Kidney capillary endothelial cell (primary cell): ENCODE measurements at regions not wholly inside any gene's neighbourhood (a gene's known extent, or its start where the extent isn't known, plus 50 kb on each side); places are given as distances from the start of the nearest gene placed in this dataset.
A peak's percentile ranks its signal among the peaks of the same experiment; 100 is the strongest.
"Not testable (repeated sequence)": the region's sequence is repeated elsewhere in the genome, so short reads cannot be mapped to it uniquely, and the experiment has no call there.

Experiments used
- DNase-seq: peaks from one replicate; pipeline ENCODE4 v3.0.0-alpha.2; 2018; ENCODE audit warnings: low spot score

- DNase-seq: no peak
Measured at GRCh38 chr9:1554081-1555035, 460.8 kb upstream of the SMARCA2 start.

DNA sequence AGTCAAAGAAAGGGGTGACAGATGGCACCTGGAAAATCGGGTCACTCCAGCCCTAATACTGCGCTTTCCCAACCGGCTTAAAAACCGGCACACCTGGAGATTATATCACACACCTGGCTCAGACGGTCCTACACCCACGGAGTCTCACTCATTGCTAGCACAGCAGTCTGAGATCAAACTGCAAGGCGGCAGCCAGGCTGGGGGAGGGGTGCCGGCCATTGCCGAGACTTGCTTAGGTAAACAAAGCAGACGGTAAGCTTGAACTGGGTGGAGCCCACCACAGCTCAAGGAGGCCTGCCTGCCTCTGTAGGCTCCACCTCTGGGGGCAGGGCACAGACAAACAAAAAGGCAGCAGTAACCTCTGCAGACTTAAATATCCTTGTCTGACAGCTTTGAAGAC lies 456.5 kb upstream of the SMARCA2 start:
- not testable (repeated sequence) for DNase-seq

- no peak for DNase-seq
Measured at GRCh38 chr9:1575939-1576338, 439.2 kb upstream of the SMARCA2 start.

DNA sequence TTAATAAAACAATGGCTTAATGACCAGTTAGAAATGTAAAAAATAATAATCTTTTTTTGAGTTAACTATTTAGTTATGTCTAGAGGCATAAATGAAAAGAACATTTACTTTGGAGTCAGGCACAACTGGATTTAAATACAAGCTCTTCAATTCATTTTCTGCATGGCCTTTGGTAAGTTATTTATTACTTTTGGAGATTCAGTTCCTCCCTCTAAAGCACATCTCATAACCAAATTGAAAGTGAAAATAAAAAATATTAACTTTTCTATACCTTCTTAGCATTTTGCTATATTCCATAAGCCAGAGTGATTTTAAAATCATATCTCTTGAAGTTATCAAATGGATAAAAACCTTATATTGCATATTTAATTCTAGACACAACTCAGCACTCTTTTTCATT lies 434.9 kb upstream of the SMARCA2 start:
- DNase-seq: no peak

- no peak for DNase-seq
Measured at GRCh38 chr9:1581926-1582325, 433.2 kb upstream of the SMARCA2 start.

DNA sequence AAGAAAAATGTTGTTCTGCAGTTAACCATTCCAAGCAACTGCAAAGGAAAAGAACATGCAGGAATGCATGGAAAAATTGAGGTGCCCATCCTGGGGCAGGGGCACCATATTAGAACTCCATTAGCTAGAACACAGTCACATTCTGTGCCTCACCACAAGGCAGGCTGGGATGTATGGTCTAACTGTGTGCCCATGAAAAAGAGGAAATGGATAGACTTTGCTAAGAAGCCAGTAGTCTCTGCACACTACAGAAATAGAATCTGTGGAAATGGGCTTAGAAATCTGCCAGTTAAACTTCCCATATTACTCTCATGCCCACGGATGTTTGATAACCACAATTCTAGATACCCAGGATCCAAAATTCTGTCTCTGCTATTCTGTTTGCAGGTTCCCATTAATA lies 423.8 kb upstream of the SMARCA2 start:
- no peak for DNase-seq

DNA sequence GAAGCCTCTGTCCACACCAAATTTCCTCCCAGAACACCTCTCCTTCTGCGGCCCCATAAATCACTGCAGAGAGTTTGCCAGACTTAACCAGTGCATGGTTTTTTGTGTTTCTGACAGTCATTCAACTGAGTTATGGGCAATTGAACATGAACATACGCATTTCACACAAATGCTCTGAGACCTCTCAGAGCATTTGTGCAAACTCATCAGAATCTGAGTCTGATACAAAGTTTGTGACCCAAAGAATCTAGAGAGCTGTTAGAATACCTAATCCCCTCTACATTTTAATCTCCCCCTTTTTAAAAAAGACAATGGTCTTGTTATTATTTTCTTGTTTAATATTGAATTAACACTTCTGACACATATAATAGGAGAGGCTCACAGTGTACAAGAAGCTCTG lies 416.9 kb upstream of the SMARCA2 start:
- no peak for DNase-seq

GRCh38 chr9:1599961-1600360 lies 415.2 kb upstream of the SMARCA2 start:
- DNase-seq: no peak

DNA sequence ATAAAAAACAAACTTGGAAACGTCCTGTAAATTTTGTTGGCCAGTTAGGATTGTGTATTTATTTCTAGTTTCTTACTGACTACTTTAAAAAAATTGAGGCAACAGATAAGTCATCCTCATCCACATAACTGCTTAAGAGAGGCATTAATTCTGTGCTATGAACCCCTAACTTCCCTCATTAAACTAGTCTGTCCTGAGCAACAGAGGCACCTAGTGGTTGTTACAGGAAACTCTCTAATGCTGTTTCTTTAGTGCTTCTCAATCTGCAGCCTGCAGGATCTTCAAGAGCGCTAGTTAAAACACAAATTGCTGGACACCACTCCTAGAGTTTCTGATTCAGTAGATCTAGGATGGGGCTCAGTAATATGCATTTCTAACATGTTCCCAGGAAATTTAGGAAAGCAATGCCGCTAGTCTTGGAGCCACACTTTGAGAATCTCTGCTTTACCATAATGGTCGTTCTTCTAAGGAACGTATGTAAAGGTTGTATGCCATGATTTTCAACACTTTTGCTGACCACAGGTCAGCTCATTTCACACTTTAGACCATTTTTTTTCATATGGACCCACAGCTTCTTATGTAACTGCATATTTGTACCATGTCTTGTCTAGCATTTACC lies 410.1 kb upstream of the SMARCA2 start:
- DNase-seq: peak; percentile 39

DNA sequence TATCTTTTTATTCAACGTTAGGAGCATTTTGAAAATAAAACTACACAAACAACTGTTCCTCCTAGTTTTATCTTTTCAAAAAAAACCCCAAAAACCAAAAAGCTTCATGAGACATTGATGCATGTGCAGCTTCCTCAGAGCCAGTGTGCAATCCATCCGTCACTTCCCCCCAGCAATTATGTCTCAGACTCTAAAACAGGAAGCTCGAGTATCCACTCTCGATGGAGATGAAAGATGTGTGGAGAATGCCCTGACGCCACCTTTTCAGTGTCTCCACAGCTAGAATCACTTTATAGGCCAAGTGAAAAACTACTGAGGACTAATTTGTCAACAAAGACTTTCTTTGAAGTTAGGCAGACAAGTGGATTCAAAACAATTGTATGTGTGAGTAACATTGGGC lies 408.9 kb upstream of the SMARCA2 start:
- peak; percentile 61 for DNase-seq

DNA sequence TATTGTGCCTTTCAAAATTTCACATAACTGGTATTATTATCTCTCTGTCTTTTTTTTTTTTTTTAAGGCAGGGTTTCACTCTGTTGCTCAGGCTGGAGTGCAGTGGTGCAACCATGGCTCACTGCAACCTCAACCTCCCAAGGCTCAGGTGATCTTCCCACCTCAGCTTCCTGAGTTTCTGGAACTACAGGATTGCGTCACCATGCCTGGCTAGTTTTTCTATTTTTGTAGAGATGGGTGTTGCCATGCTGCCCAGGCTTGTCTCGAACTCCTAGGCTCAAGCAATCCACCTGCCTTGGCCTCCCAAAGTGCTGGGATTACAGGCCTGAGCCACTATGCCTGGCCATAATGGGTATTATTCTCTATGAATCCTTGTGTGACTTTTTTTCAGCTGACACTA lies 402.3 kb upstream of the SMARCA2 start:
- no peak for DNase-seq

GRCh38 chr9:1617419-1617818 lies 397.7 kb upstream of the SMARCA2 start:
- DNase-seq: no peak

GRCh38 chr9:1619915-1620710 lies 395.0 kb upstream of the SMARCA2 start:
- no peak for DNase-seq

DNA sequence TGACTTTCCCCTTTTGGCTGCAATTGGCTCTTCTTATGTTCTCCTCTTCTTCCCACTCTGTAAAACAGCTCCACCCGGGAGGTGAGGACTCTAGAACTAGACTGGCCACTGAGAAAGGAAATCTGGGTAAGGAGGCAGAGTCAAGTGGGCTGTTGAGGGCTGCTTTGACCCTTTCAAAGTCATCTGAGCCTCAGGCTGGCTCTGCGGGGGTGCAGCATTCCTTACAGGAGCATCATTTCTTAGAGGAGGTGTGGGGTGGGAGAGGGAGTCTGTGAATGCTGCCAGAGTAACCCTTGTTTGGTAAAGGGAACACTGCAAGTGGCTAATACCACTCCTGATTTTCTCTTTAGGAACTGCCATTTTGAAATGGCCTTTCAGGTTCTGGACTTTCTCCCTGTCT lies 377.7 kb upstream of the SMARCA2 start:
- DNase-seq: no peak

DNA sequence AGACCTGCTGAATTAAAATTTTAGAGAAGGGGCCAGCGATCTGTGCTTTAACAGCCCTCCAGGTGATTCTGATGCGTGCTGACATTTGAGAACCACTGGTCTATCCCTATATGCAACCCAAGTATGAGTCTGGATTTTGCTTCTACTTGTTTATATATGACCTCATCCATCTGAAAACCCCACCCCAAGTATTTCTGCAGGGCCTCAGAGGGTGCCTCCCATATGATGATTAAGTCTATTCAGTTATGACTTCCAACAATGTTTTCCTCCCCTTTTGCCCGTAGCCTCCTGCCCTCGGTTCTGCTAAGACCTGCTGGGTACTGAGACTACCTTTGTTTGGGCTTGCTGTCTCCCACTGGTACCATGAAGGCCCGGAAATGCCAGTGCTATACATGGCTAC lies 376.0 kb upstream of the SMARCA2 start:
- no peak for DNase-seq

GRCh38 chr9:1647776-1648175 lies 367.4 kb upstream of the SMARCA2 start:
- DNase-seq: no peak

GRCh38 chr9:1653282-1653681 lies 361.9 kb upstream of the SMARCA2 start:
- no peak for DNase-seq

- DNase-seq: no peak
Measured at GRCh38 chr9:1658661-1659362, 356.3 kb upstream of the SMARCA2 start.

GRCh38 chr9:1659363-1659690 lies 355.8 kb upstream of the SMARCA2 start:
- no peak for DNase-seq

- no peak for DNase-seq
Measured at GRCh38 chr9:1668441-1668840, 346.7 kb upstream of the SMARCA2 start.

DNA sequence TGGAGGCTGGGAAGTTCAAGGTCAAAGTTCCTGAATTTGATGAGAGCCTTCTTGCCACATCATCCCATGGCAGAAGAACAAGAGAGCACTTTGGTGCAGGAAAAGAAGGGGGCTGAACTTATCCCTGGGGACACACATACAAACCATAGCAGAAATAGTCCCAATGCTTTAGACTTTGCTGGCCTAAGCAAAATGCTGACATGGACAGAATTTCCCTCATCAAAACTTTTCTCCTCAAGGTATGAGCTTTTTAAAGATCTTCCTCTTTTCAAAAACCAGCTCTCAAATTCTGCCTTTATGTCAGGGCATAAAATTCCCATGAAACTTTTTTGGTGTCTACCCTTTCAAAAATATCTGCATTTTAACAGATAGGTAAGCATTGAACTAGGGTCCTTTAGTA lies 341.8 kb upstream of the SMARCA2 start:
- DNase-seq: no peak

DNA sequence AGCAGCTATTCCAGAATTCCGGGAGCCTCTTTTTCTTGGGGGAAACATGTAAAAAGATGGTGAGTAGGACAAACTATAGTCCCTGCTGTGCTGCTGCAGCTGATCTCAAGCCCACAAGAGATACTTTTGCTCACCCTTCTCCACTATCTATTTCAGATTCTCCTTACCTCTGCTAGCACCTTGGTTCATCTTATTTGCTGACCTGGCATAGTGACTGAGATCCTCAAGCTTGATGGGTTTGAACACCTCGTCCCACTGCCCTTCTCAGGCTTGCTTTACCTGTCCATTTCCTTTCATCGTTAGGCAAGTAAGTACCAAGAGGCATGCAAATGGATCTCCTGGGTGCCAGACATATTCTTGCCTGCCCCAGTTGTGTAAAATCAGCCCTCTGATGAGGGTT lies 338.4 kb upstream of the SMARCA2 start:
- no peak for DNase-seq
